ENCODE measurements at regions not wholly inside any gene's neighbourhood (a gene's known extent, or its start where the extent isn't known, plus 50 kb on each side); places are given as distances from the start of the nearest gene placed in this dataset.

DNA sequence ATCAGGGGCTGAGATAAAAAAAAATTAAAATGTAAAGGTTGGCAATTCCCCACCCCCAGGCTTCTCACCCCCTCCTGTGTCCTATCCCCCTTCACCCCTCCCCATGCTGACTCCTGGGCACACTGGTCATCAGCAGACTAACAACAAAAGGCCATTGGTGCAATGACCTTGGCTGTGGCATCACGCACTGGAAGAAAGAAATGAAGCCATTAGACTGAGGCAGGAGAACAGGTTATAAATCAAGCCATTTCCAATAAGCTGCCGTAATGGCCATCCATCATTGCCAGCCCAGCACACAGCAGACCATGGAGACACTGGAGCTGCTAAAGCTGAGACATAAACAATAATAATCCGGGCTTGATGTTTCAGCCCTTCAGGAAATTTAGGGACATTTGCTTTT is 342.4 kb upstream of the ETAA1 start:
- no peak for DNase-seq

GRCh38 chr2:67055387-67056304 is 341.5 kb upstream of the ETAA1 start:
- DNase-seq, result no peak

GRCh38 chr2:67057123-67057522 is 340.0 kb upstream of the ETAA1 start:
- no peak for DNase-seq

- no peak for DNase-seq
These were observed 339.0 kb upstream of the ETAA1 start for GRCh38 chr2:67057901-67058703.

DNA sequence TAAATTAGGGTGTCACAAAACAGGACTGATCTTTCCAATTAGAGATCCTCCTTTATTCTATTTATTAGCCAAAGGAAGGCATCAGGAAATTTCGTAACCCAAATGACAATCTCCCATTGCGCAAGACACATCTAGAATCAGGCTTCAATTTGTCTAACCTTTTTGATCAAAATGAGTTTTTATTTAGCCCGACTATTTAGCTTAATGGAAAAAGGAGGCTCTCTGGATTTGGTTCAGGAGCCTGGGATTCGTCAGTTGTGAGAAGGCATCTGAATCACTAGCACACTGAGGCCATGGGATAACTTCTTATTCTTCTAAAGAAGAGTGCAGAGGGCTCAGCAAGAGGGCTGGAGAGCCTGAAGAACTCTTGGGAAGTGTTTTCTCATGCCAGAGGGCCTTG is 332.1 kb upstream of the ETAA1 start:
- DNase-seq, result no peak

- DNase-seq, result no peak
These were observed 330.4 kb upstream of the ETAA1 start for GRCh38 chr2:67066782-67067181.

GRCh38 chr2:67067656-67068055 is 329.5 kb upstream of the ETAA1 start:
- no peak for DNase-seq

- DNase-seq, result no peak
These were observed 326.3 kb upstream of the ETAA1 start for GRCh38 chr2:67070826-67071225.

DNA sequence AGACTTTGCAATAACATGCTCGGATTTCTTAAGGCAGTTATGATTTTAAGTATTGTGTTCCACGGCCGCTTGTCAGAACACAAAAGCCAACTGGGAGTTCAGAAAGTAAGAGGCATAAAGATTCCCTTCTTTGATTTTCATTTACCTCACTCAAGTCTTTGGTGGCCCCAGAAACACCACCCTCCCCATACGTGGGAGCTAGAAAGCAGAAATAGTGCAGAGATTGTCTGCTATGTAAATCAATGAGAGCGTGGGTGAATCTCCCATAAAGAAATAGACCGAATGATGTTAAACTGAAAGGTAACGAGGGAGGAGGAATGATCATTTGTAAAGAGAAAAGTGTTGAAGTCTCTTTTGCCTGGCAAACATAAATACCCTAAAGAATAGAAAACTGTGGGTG is 322.1 kb upstream of the ETAA1 start:
- no peak for DNase-seq

DNA sequence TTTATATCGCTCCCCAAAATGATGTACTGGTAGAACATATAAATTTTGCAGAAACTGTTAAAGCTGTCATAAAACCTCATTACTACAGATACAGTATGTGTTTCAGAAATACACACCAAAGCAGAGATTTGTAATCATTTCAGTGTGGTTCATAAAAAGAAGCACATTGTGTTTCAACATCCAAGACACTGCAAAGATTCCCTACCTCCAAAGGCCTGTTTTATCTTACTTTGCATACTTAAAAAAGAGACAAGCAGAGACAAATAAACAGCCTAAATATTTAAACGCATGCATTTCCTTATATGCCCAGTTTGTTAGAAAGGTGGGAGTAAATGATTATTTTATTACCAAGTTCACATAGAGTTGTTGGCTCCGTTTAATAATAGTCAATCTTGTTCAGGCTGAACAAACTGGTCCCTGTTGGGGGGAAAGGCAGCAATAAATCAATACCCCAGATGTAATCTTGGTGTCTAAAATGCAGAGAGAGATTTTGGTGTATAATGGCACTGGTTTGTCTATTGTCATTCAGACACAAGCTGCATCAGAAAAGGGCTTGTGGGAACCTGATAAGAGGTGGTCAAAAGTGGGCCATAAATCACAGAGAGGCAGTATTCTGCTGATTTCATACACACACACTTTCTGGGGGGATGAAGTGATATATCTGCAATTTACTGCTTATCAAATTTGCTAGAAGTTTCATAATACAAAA is 321.4 kb upstream of the ETAA1 start:
- no peak for DNase-seq

- no peak for DNase-seq
These were observed 320.9 kb upstream of the ETAA1 start for GRCh38 chr2:67076239-67076624.

GRCh38 chr2:67079729-67080128 is 317.4 kb upstream of the ETAA1 start:
- DNase-seq, result no peak

GRCh38 chr2:67082813-67083212 is 314.3 kb upstream of the ETAA1 start:
- no peak for DNase-seq

DNA sequence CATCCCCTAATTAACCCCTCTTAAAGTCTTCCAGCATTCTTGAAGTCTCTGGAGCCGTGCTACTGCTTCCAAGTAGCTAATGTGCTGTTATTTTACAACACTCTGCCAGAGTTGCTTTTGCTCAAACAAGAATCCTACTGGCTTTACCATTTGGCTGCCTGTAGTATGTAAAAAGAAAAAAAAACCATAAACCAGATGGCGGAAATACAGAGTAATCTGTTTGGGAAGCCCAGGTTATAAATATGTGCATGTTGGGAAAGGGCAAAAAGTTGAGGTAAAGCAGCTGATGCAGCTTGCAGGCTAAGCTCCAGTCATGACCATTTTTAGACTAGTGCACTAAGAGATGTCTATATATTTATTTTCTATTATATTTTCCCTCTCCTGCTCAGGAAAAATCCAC is 313.2 kb upstream of the ETAA1 start:
- DNase-seq, result peak; percentile 39

DNA sequence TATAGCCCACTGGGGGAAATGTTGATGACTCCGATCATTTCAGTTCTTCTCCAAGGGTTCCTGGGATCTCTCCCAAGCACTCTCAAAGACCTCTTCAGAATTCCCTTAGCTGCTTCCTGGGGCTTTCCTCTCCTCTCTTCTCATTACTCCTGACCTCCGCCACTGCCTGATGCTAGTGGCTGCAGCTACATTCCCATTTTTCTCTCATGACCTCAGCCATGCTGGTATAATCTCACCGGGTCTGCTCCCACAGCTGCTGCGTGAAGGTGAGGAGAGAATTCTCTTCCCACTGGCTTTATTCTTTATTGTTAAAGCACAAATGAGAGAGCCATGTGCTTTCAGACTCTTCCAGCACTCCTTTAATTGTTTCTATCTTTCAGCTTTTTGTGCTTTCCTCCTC is 312.0 kb upstream of the ETAA1 start:
- no peak for DNase-seq

DNA sequence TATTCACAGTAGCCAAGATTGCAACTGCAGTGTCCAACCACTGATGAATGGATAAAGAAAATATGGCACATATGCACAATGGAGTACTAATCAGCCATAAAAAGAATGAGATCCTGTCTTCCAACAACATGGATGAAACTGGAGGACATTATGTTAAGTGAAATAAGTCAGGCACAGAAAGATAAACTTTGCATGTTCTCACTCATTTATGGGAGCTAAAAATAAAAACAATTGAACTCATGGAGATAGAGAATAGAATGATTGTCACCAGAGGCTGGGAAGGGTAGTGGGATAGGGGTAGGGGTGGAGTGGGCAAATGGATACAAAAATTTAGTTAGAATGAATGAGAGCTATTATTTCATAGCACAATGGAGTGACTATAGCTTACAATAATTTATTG is 305.5 kb upstream of the ETAA1 start:
- no peak for DNase-seq

DNA sequence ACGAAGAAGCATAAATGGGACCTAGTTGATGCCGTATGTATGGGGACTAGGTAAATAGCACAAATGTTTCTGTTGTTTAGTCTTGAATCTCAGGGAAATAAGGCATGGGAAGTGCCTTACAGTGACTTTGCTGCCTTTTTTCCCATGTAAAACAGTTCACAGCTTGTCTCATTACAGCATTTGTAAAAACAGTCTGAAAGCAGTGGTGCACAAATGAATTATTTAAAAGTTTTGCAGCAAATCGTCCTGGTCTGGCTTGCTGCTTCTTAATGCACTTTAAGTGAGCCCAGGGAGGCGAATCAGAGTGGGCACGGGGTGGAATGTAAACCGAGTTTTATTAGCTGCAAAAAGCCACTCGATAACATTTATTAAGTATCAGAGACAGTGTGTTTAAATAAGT is 302.0 kb upstream of the ETAA1 start:
- DNase-seq, result no peak

- no peak for DNase-seq
These were observed 300.2 kb upstream of the ETAA1 start for GRCh38 chr2:67096886-67097285.

DNA sequence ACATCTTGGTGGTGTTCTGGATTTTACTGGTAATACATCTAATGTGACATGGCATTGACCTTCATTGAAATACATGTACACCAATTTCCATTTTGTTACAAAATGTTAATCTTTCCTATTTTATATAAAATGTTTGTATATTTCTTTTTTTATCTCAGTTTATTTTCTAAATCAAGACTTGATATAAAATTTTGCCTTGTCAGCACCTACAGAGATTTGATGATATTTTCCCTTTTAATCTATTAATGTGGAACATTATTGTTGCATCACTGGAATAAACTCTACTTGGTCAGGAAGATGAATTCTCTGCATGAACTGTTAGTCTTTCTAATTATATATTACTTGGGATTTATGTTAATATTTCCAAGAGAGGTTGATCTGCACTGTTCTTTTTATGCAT is 294.0 kb upstream of the ETAA1 start:
- no peak for DNase-seq

DNA sequence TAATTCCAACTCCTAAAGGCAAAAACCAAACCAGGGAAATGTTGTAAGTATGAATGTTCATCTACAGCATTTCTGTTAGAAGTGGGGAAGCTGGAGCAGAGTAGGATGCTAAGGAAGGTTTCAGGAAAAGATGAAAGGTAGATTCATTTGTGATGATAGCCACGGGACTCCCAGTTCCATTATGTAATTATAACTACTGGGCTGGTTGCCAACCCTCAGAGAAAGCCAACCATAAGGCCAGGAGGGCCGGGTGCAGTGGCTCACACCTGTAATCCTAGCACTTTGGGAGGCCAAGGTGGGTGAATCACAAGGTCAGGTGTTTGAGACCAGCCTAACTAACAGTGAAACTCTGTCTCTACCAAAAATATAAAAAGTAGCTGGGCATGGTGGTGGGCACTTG is 288.9 kb upstream of the ETAA1 start:
- no peak for DNase-seq

GRCh38 chr2:67124531-67124930 is 272.6 kb upstream of the ETAA1 start:
- no peak for DNase-seq

DNA sequence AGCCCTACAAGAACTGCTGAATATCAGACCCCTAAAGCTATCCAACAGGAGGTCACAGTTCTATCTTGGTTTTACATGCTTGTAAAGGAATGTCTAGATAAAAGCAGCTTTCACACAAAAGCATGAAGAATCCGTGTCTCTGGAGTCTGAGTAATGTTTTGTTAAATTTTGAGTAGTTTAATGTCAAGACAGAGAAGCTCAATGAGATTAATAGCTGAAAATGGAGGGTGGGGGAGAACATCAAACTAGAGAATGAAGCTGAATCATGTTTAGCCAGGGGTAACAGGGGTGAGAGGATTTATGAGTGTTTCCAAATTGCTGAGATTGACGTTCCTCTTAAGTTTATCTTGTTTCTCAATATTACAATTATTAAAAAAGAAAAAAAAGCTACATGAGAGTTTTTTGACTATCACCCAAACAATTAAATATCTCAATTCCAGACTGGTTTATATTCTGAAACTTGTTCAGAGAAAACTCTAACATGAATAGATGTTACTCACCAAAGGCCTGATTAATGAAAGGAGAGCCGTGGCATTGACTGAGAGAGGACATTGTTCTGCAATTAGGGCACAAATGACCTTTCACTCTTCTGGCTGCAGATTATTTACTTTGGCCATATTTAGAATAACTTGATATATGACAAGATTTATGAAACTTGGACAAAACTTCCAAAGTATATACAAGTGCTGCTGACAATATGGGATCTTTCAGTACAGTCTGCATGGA is 266.4 kb upstream of the ETAA1 start:
- DNase-seq, result no peak

GRCh38 chr2:67131257-67131609 is 265.9 kb upstream of the ETAA1 start:
- DNase-seq, result no peak
